GM12801 (cell line): ENCODE measurements at regions not wholly inside any gene's neighbourhood (a gene's known extent, or its start where the extent isn't known, plus 50 kb on each side); places are given as distances from the start of the nearest gene placed in this dataset.

Experiments used
- CTCF ChIP-seq: IDR thresholded peaks from one replicate; pipeline ENCODE4 v1.5.1; 2011; ENCODE audit warnings: control low read depth; ENCODE audit not compliant: insufficient read length; ENCODE audit errors: extremely low read depth

GRCh38 chr4:189267312-189267965 lies 673.2 kb upstream of the FRG1 start:
- TF ChIP-seq CTCF, result no peak

GRCh38 chr4:189278597-189279165 lies 662.0 kb upstream of the FRG1 start:
- no peak for TF ChIP-seq CTCF

- TF ChIP-seq CTCF, result no peak
These were observed 661.5 kb upstream of the FRG1 start for GRCh38 chr4:189279188-189279587.

GRCh38 chr4:189285377-189285776 lies 655.3 kb upstream of the FRG1 start:
- TF ChIP-seq CTCF, result no peak

- no peak for TF ChIP-seq CTCF
These were observed 648.7 kb upstream of the FRG1 start for GRCh38 chr4:189291939-189292338.

GRCh38 chr4:189293459-189293858 lies 647.2 kb upstream of the FRG1 start:
- TF ChIP-seq CTCF, result no peak

- no peak for TF ChIP-seq CTCF
These were observed 646.1 kb upstream of the FRG1 start for GRCh38 chr4:189294574-189294973.

- no peak for TF ChIP-seq CTCF
These were observed 641.0 kb upstream of the FRG1 start for GRCh38 chr4:189299706-189300105.
